HEK293 (cell line): ENCODE measurements at regions not wholly inside any gene's neighbourhood (a gene's known extent, or its start where the extent isn't known, plus 50 kb on each side); places are given as distances from the start of the nearest gene placed in this dataset.

Source experiments
- CTCF ChIA-PET: fragments of 350-600 bp; formaldehyde crosslinking; extraction: SDS; loops from one replicate; lab custom pipeline; 2021; ENCODE audit warnings: antibody characterized with exemption; lab: Yijun Ruan, JAX
- POLR2A ChIA-PET: fragments of 300-600 bp; formaldehyde crosslinking; extraction: SDS; loops from one replicate; lab custom pipeline; 2020; ENCODE audit warnings: antibody characterized with exemption, inconsistent platforms; lab: Yijun Ruan, JAX
- H3K27ac ChIP-seq: fragments of 200-500 bp; sonication (Bioruptor generic); 2 replicates; pipeline ENCODE4 v1.5.1; 2014; ENCODE audit warnings: low read depth, low read length, control low read depth, inconsistent platforms; ENCODE audit errors: extremely low read depth
- H3K36me3 ChIP-seq, 2 experiments: fragments of 200-500 bp in 1 of 2; sonication (Bioruptor generic) in 1 of 2; 1 replicate in 1 of 2; 2 replicates in 1 of 2; pipeline ENCODE4 v1.5.1; 2014 to 2017; ENCODE audit warnings: inconsistent platforms in 2 of 2, low read length in 2 of 2; ENCODE audit not compliant: control insufficient read depth in 2 of 2, insufficient read depth in 1 of 2
- H3K4me1 ChIP-seq: fragments of 200-500 bp; sonication (Bioruptor generic); 2 replicates; pipeline ENCODE4 v1.5.1; 2014; ENCODE audit warnings: mild to moderate bottlenecking, low read length, inconsistent platforms; ENCODE audit not compliant: control insufficient read depth, insufficient read depth
- H3K4me3 ChIP-seq: 2 replicates; pipeline ENCODE4 v1.5.1; 2011; ENCODE audit warnings: low read depth, mild to moderate bottlenecking, control low read depth, low read length, moderate library complexity
- H3K9me3 ChIP-seq: fragments of 200-500 bp; sonication (Bioruptor generic); 2 replicates; pipeline ENCODE4 v1.5.1; 2014; ENCODE audit warnings: low read depth, low read length, inconsistent platforms; ENCODE audit not compliant: control insufficient read depth, insufficient read depth
- AEBP2 ChIP-seq: fragments of 450-650 bp; formaldehyde crosslinking; IDR thresholded peaks from 2 replicates; pipeline ENCODE4 v1.5.1; 2016; ENCODE audit warnings: missing biosample characterization, missing genetic modification characterization, borderline replicate concordance
- CTCF ChIP-seq: fragments of 450-650 bp; formaldehyde crosslinking; IDR thresholded peaks from 2 replicates; pipeline ENCODE4 v1.5.1; 2016; ENCODE audit warnings: missing biosample characterization, missing genetic modification characterization
- HOXD13 ChIP-seq: sonication (generic); formaldehyde crosslinking; IDR thresholded peaks from 2 replicates; pipeline ENCODE4 v1.8.0; 2022; ENCODE audit warnings: missing genetic modification reagents, borderline replicate concordance
- KLF10 ChIP-seq: fragments of 450-650 bp; IDR thresholded peaks from 2 replicates; pipeline ENCODE4 v1.5.1; 2018; ENCODE audit warnings: missing biosample characterization, mild to moderate bottlenecking, missing genetic modification characterization
- REST ChIP-seq: fragments of 450-650 bp; formaldehyde crosslinking; IDR thresholded peaks from 2 replicates; pipeline ENCODE4 v1.5.1; 2016; ENCODE audit warnings: missing biosample characterization, missing genetic modification characterization
- ZBTB11 ChIP-seq: fragments of 450-650 bp; formaldehyde crosslinking; conservative IDR thresholded peaks from 2 replicates; pipeline ENCODE4 v1.5.1; 2016; ENCODE audit warnings: low read depth, missing biosample characterization, missing genetic modification characterization
- ZNF133 ChIP-seq: fragments of 450-650 bp; formaldehyde crosslinking; IDR thresholded peaks from 2 replicates; pipeline ENCODE4 v1.5.1; 2016; ENCODE audit warnings: missing biosample characterization, missing genetic modification characterization
- ZNF169 ChIP-seq: fragments of 450-650 bp; formaldehyde crosslinking; IDR thresholded peaks from 2 replicates; pipeline ENCODE4 v1.5.1; 2016; ENCODE audit warnings: missing biosample characterization, missing genetic modification characterization
- ZNF2 ChIP-seq: fragments of 450-650 bp; formaldehyde crosslinking; IDR thresholded peaks from 2 replicates; pipeline ENCODE4 v1.5.1; 2016; ENCODE audit warnings: missing biosample characterization, missing genetic modification characterization
- ZNF221 ChIP-seq: fragments of 450-650 bp; formaldehyde crosslinking; IDR thresholded peaks from 2 replicates; pipeline ENCODE4 v1.5.1; 2017; ENCODE audit warnings: missing biosample characterization, missing genetic modification characterization, borderline replicate concordance
- ZNF24 ChIP-seq: fragments of 450-650 bp; formaldehyde crosslinking; IDR thresholded peaks from 2 replicates; pipeline ENCODE4 v1.5.1; 2016; ENCODE audit warnings: missing biosample characterization, missing genetic modification characterization
- ZNF302 ChIP-seq: fragments of 450-650 bp; formaldehyde crosslinking; IDR thresholded peaks from 2 replicates; pipeline ENCODE4 v1.5.1; 2016; ENCODE audit warnings: missing biosample characterization, missing genetic modification characterization, low read depth
- ZNF391 ChIP-seq: fragments of 450-650 bp; formaldehyde crosslinking; IDR thresholded peaks from 2 replicates; pipeline ENCODE4 v1.5.1; 2016; ENCODE audit warnings: low read depth, missing biosample characterization, missing genetic modification characterization, borderline replicate concordance
- ZNF473 ChIP-seq: fragments of 450-650 bp; formaldehyde crosslinking; IDR thresholded peaks from 2 replicates; pipeline ENCODE4 v1.5.1; 2017; ENCODE audit warnings: missing biosample characterization, missing genetic modification characterization
- ZNF48 ChIP-seq: fragments of 450-650 bp; formaldehyde crosslinking; IDR thresholded peaks from 2 replicates; pipeline ENCODE4 v1.5.1; 2016; ENCODE audit warnings: missing biosample characterization, missing genetic modification characterization
- ZNF521 ChIP-seq: fragments of 450-650 bp; formaldehyde crosslinking; IDR thresholded peaks from 2 replicates; pipeline ENCODE4 v1.5.1; 2017; ENCODE audit warnings: missing biosample characterization, mild to moderate bottlenecking, missing genetic modification characterization
- ZNF529 ChIP-seq: fragments of 450-650 bp; formaldehyde crosslinking; IDR thresholded peaks from 2 replicates; pipeline ENCODE4 v1.5.1; 2017; ENCODE audit warnings: missing genetic modification characterization, missing biosample characterization; ENCODE audit not compliant: insufficient replicate concordance
- ZNF670 ChIP-seq: fragments of 450-650 bp; formaldehyde crosslinking; IDR thresholded peaks from 2 replicates; pipeline ENCODE4 v1.5.1; 2016; ENCODE audit warnings: missing biosample characterization, missing genetic modification characterization, low read depth
- ZNF677 ChIP-seq: fragments of 450-650 bp; IDR thresholded peaks from 2 replicates; pipeline ENCODE4 v1.5.0; 2018; ENCODE audit warnings: missing biosample characterization, mild to moderate bottlenecking, missing genetic modification characterization, moderate library complexity

- no peak overlapping the region for H3K4me3 ChIP-seq
- ChIA-PET POLR2A (interaction anchor here (0.6 kb wide), 1 partner anchor 51 kb away, joined by 5 read pairs; no protein-coding TSS in a partner anchor), CTCF (no interaction called here)
- TF ChIP-seq KLF10 (tag by site-specific recombination), result no peak
- TF ChIP-seq ZNF221 (tag by site-specific recombination), result no peak
- no peak for TF ChIP-seq ZNF529 (tag by site-specific recombination)
- no peak for TF ChIP-seq ZNF473 (tag by site-specific recombination)
- TF ChIP-seq ZNF670 (tag by site-specific recombination), result no peak
- no peak for TF ChIP-seq ZNF48 (tag by site-specific recombination)
- no peak for TF ChIP-seq CTCF (tag by site-specific recombination)
- TF ChIP-seq ZNF24 (tag by site-specific recombination), result no peak
- no peak for TF ChIP-seq ZNF302 (tag by site-specific recombination)
- TF ChIP-seq ZBTB11, result no peak
- TF ChIP-seq AEBP2 (tag by site-specific recombination), result no peak
- TF ChIP-seq ZNF521, result no peak
- no peak for TF ChIP-seq HOXD13 (CRISPR knock-in tag)
- no peak for TF ChIP-seq ZNF677 (tag by site-specific recombination)
- TF ChIP-seq ZNF391 (tag by site-specific recombination), result no peak
- TF ChIP-seq ZNF2, result no peak
- no peak for TF ChIP-seq ZNF169 (tag by site-specific recombination)
- TF ChIP-seq REST, result no peak
- TF ChIP-seq ZNF133 (tag by site-specific recombination), result no peak
- no peaks in the 10 kb centered on the region for H3K36me3 ChIP-seq
- no peak overlapping the region for H3K27ac ChIP-seq
- no peaks in the 10 kb centered on the region for H3K9me3 ChIP-seq
- no peaks in the 10 kb centered on the region for H3K4me1 ChIP-seq
These were observed 370.8 kb upstream of the ZFHX3 start for GRCh38 chr16:73418691-73419090.
